SK-N-SH (cell line): ENCODE measurements at regions not wholly inside any gene's neighbourhood (a gene's known extent, or its start where the extent isn't known, plus 50 kb on each side); places are given as distances from the start of the nearest gene placed in this dataset.
"Not testable (repeated sequence)": the region's sequence is repeated elsewhere in the genome, so short reads cannot be mapped to it uniquely, and the experiment has no call there.

Source experiments
- CTCF ChIA-PET: fragments of 300-600, 350-600 bp; formaldehyde crosslinking; extraction: SDS; loops from one replicate; lab custom pipeline; 2021; lab: Yijun Ruan, JAX
- POLR2A ChIA-PET: fragments of 350-600 bp; sonication (Branson Sonifier 250); formaldehyde crosslinking; extraction: SDS; loops from one replicate; lab custom pipeline; 2020; ENCODE audit warnings: antibody characterized with exemption, inconsistent platforms; lab: Yijun Ruan, JAX
- DNase-seq: peaks from one replicate; pipeline ENCODE4 v3.0.0; 2012
- H2AFZ ChIP-seq: fragments of 200-600 bp; sonication (generic); 2 replicates; pipeline ENCODE4 v1.8.1; 2016; ENCODE audit warnings: antibody characterized with exemption, mild to moderate bottlenecking, low read depth
- H3F3A ChIP-seq: fragments of 200-600 bp; sonication (generic); replicated peaks from 2 replicates; pipeline ENCODE3; 2016; ENCODE audit warnings: antibody characterized with exemption, mild to moderate bottlenecking; ENCODE audit not compliant: insufficient read depth
- H3K27ac ChIP-seq, 2 experiments: fragments of 200-500 bp in 1 of 2; fragments of 200-600 bp in 1 of 2; sonication (Bioruptor generic) in 1 of 2; sonication (generic), shearing (Covaris generic) in 1 of 2; 2 replicates each; pipeline versions ENCODE4 v1.5.1 to v1.6.1; 2014 to 2016; ENCODE audit warnings: low read depth in 2 of 2, inconsistent platforms in 1 of 2, low read length in 1 of 2, mild to moderate bottlenecking in 1 of 2, mixed read lengths in 1 of 2
- H3K27me3 ChIP-seq: fragments of 200-600 bp; sonication (generic), shearing (Covaris generic); 2 replicates; pipeline ENCODE4 v1.6.1; 2016; ENCODE audit warnings: mixed run types; ENCODE audit not compliant: insufficient read depth
- H3K36me3 ChIP-seq, 2 experiments: fragments of 200-500 bp in 1 of 2; fragments of 200-600 bp in 1 of 2; sonication (Bioruptor generic) in 1 of 2; sonication (generic) in 1 of 2; replicated peaks in 1 of 2; 2 replicates each; pipeline versions ENCODE3 to v1.5.1; 2014 to 2016; ENCODE audit warnings: low read length in 1 of 2, mild to moderate bottlenecking in 1 of 2; ENCODE audit not compliant: insufficient read depth in 2 of 2, control insufficient read depth in 1 of 2
- H3K4me1 ChIP-seq, 2 experiments: fragments of 200-500 bp in 1 of 2; fragments of 200-600 bp in 1 of 2; sonication (Bioruptor generic) in 1 of 2; sonication (generic), shearing (Covaris generic) in 1 of 2; 2 replicates each; pipeline versions ENCODE4 v1.5.1 to v1.6.1; 2014 to 2016; ENCODE audit warnings: low read depth in 1 of 2, low read length in 1 of 2, mixed run types in 1 of 2; ENCODE audit not compliant: insufficient read depth in 2 of 2, control insufficient read depth in 1 of 2
- H3K4me2 ChIP-seq: fragments of 200-600 bp; sonication (generic), shearing (Covaris generic); 2 replicates; pipeline ENCODE4 v1.6.1; 2017; ENCODE audit warnings: mixed run types
- H3K4me3 ChIP-seq, 2 experiments: fragments of 200-500 bp in 1 of 2; fragments of 200-600 bp in 1 of 2; sonication (Bioruptor generic) in 1 of 2; sonication (generic), shearing (Covaris generic) in 1 of 2; 2 replicates each; pipeline versions ENCODE4 v1.5.1 to v1.8.1; 2014 to 2016; ENCODE audit warnings: low read depth in 2 of 2, inconsistent platforms in 1 of 2, low read length in 1 of 2, mild to moderate bottlenecking in 1 of 2, mixed read lengths in 1 of 2, moderate library complexity in 1 of 2
- H3K79me2 ChIP-seq: fragments of 200-600 bp; sonication (generic); 2 replicates; pipeline ENCODE4 v1.8.1; 2017; ENCODE audit warnings: mild to moderate bottlenecking; ENCODE audit not compliant: insufficient read depth
- H3K9ac ChIP-seq: fragments of 200-600 bp; sonication (generic); 2 replicates; pipeline ENCODE4 v1.6.1; 2017; ENCODE audit warnings: mixed run types
- H3K9me2 ChIP-seq: fragments of 200-600 bp; sonication (generic); 2 replicates; pipeline ENCODE4 v1.6.1; 2017; ENCODE audit warnings: mixed run types
- H3K9me3 ChIP-seq: fragments of 200-600 bp; sonication (generic); 2 replicates; pipeline ENCODE4 v1.6.1; 2017; ENCODE audit warnings: mixed run types, mild to moderate bottlenecking, moderate library complexity
- H4K20me1 ChIP-seq: fragments of 200-600 bp; sonication (generic); 2 replicates; pipeline ENCODE4 v1.6.1; 2017; ENCODE audit warnings: mild to moderate bottlenecking, mixed run types; ENCODE audit not compliant: insufficient read depth
- FOXM1 ChIP-seq: IDR thresholded peaks from 2 replicates; pipeline ENCODE4 v1.4.0; 2012; ENCODE audit warnings: low read depth, mild to moderate bottlenecking
- NFIC ChIP-seq: IDR thresholded peaks from 2 replicates; pipeline ENCODE4 v1.4.0; 2012; ENCODE audit warnings: borderline replicate concordance
- POLR2AphosphoS5 ChIP-seq: IDR thresholded peaks from 2 replicates; pipeline ENCODE4 v1.6.1; 2012; ENCODE audit warnings: low read depth, low read length
- RCOR1 ChIP-seq: fragments of 150-350 bp; IDR thresholded peaks from 2 replicates; pipeline ENCODE4 v1.6.1; 2017; ENCODE audit warnings: antibody characterized with exemption, low read length
- TCF12 ChIP-seq: IDR thresholded peaks from 2 replicates; pipeline ENCODE4 v1.4.0; 2012
- YY1 ChIP-seq: IDR thresholded peaks from 2 replicates; pipeline ENCODE4 v1.4.0; 2012; ENCODE audit warnings: low read depth, mild to moderate bottlenecking
- WGBS: methylation state at CpG from one replicate; pipeline ENCODE4 v1.1.6; 2017; ENCODE audit warnings: low lambda C conversion rate; 5-methylcytosine and 5-hydroxymethylcytosine counted together
- TF ChIP-seq, protein P1 (sequence below): IDR thresholded peaks from 2 replicates; pipeline ENCODE4 v1.4.0; 2012; ENCODE audit warnings: low read depth, borderline replicate concordance
- TF ChIP-seq, protein P2 (sequence below): fragments of 200-600 bp; sonication (generic); IDR thresholded peaks from 2 replicates; pipeline ENCODE4 v1.6.1; 2017; ENCODE audit warnings: antibody characterized with exemption, mild to moderate bottlenecking, moderate library complexity

DNA sequence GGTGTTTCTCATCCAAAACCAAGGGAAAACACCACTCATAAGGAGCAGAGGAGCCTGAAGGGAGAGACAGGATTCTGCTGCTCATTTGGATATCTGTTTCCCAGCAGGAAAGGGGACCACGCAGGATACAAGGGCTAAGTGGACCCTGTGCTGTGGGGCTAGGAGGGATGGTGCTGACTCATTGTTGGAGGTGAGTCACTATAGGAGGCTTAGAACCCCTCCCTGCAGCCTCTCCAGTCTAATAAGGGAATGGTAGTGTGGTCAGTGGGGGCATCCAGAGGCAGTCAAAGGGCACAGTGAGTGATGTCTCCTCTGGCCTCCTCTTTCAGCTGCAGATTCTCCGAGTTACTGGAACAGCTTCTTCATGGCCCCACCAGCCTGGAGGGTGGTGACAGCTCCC lies 442.3 kb downstream of the TUBA3C start:
- Histone ChIP-seq H3K9me2 (no peaks in the 10 kb centered on the region), H3F3A (no peaks in the 10 kb centered on the region), H3K9me3 (no peaks in the 10 kb centered on the region), H3K4me1 (no peaks in the 10 kb centered on the region), H3K4me3 (no peak overlapping the region), H2AFZ (no peak overlapping the region), H3K27me3 (no peaks in the 10 kb centered on the region), H3K36me3 (no peaks in the 10 kb centered on the region), H3K27ac (no peak overlapping the region), H3K9ac (no peak overlapping the region), H4K20me1 (no peaks in the 10 kb centered on the region), H3K4me2 (no peak overlapping the region), H3K79me2 (no peaks in the 10 kb centered on the region)
- ChIA-PET POLR2A (no interaction called here), CTCF (no interaction called here)
- TF ChIP-seq, protein P1, sequence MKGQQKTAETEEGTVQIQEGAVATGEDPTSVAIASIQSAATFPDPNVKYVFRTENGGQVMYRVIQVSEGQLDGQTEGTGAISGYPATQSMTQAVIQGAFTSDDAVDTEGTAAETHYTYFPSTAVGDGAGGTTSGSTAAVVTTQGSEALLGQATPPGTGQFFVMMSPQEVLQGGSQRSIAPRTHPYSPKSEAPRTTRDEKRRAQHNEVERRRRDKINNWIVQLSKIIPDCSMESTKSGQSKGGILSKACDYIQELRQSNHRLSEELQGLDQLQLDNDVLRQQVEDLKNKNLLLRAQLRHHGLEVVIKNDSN, result no peak
- TF ChIP-seq YY1, result no peak
- TF ChIP-seq NFIC, result no peak
- TF ChIP-seq POLR2AphosphoS5, result no peak
- TF ChIP-seq, protein P2, sequence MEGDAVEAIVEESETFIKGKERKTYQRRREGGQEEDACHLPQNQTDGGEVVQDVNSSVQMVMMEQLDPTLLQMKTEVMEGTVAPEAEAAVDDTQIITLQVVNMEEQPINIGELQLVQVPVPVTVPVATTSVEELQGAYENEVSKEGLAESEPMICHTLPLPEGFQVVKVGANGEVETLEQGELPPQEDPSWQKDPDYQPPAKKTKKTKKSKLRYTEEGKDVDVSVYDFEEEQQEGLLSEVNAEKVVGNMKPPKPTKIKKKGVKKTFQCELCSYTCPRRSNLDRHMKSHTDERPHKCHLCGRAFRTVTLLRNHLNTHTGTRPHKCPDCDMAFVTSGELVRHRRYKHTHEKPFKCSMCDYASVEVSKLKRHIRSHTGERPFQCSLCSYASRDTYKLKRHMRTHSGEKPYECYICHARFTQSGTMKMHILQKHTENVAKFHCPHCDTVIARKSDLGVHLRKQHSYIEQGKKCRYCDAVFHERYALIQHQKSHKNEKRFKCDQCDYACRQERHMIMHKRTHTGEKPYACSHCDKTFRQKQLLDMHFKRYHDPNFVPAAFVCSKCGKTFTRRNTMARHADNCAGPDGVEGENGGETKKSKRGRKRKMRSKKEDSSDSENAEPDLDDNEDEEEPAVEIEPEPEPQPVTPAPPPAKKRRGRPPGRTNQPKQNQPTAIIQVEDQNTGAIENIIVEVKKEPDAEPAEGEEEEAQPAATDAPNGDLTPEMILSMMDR, result no peak
- TF ChIP-seq TCF12, result no peak
- TF ChIP-seq FOXM1, result no peak
- TF ChIP-seq RCOR1, result no peak
- WGBS, result 0% methylated on average over 1 of the region's 2 CpGs
- DNase-seq, result no peak

DNA sequence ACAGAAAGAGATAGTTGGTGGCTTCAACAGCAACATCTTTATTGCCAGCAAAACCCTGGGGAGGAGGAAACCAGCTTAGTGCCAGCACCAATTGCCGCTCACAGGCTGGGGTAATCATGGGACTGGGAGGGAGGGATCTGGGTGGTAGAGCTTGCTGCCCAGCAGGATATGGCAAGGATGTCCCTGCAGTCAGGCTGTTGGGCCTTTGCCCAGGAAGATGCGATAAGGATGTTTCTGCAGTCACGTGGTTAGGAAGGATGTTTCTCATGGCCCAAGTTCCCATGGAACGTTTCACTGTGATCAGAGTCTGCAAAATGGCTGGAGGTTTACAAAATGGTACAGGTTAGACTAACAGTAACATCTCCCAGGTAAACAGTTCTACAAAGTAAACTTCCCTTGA lies 443.5 kb downstream of the TUBA3C start:
- H2AFZ ChIP-seq, H3K4me1 ChIP-seq, H4K20me1 ChIP-seq, POLR2A ChIA-PET, H3K9me2 ChIP-seq, H3K36me3 ChIP-seq, H3K4me3 ChIP-seq, H3K9ac ChIP-seq, H3F3A ChIP-seq, CTCF ChIA-PET, H3K27ac ChIP-seq, DNase-seq, H3K4me2 ChIP-seq, H3K27me3 ChIP-seq, H3K79me2 ChIP-seq, H3K9me3 ChIP-seq: not testable (repeated sequence)
- 0% methylated on average over 2 of the region's 4 CpGs for WGBS

DNA sequence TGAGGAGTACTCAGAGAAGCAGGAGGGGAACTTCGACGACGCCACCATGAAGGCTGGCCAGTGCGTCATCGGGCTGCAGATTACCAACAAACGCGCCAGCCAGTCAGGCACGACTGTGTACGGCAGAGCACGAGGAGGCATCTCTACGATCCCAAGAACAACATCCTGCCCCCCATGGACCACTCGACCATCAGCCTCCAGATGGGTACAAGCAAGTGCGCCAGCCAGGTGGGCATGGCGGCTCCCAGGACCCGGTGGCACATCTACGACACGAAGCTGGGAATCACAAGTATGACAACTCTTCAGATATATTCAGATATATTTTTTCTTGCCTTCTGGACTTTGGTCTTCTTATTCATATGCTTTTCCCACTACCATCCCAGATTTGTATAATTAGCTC lies 454.5 kb downstream of the TUBA3C start:
- H3K79me2 ChIP-seq, H3F3A ChIP-seq, H2AFZ ChIP-seq, H3K9me2 ChIP-seq, H3K36me3 ChIP-seq, H3K4me1 ChIP-seq, H3K4me2 ChIP-seq, H3K4me3 ChIP-seq, H3K9me3 ChIP-seq, H3K27ac ChIP-seq, H3K27me3 ChIP-seq, H4K20me1 ChIP-seq, CTCF ChIA-PET, DNase-seq, POLR2A ChIA-PET, H3K9ac ChIP-seq: not testable (repeated sequence)
- 17% methylated on average over 6 of the region's 17 CpGs for WGBS

DNA sequence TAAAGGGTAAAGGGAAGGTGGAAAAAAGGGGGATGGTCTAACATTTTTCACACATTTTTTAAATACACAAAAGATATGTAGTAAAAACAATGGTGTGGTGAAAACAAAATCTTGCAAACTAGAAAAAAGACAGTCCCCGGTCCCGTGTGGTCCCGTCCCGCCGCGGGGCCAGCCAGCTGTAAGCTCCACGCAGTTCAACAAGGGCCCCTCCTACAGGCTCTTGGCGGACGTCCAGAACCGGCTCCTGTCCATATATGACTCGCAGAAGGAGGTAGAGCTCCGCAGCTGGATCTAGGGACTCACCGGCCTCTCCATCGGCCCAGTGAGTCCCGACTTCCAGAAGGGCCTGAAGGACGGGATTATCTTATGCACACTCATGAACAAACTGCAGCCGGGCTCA lies 455.1 kb downstream of the TUBA3C start:
- H3K4me2 ChIP-seq, H4K20me1 ChIP-seq, H3K4me3 ChIP-seq, DNase-seq, H3K4me1 ChIP-seq, H3K9me3 ChIP-seq, H3F3A ChIP-seq, CTCF ChIA-PET, H3K27ac ChIP-seq, H3K36me3 ChIP-seq, H2AFZ ChIP-seq, H3K27me3 ChIP-seq, H3K9me2 ChIP-seq, POLR2A ChIA-PET, H3K79me2 ChIP-seq, H3K9ac ChIP-seq: not testable (repeated sequence)
- 5% methylated on average over 6 of the region's 17 CpGs for WGBS

DNA sequence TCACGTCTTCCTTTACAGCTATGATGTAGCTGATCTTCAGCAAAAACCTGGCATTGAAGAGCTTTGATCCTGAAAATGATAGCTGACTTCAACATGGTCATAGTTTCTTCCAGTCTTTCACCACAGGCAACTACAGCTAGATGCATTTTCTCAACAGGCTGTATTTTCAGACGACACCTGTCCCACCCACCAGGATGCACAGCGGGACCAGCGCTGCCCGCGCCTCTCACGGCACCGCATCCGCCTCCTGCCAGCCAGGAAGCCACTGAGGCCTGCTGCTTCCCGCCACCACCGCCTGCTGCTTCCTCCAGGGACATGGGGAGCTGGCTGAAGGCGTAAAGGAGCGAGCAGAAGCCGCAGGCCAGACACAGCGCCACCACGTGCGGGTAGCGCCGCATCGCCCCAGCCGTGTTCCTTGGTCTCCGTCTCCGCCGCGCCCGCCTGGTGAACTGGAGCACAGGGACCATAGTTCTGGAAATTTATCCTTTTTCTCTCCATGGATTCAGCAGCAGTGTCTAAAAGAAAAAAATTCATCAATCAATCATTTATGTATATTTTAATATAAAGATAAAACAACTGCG lies 456.3 kb downstream of the TUBA3C start:
- H3K27me3 ChIP-seq, H3K9me3 ChIP-seq, H3K9me2 ChIP-seq, DNase-seq, H3K79me2 ChIP-seq, H3K4me2 ChIP-seq, H4K20me1 ChIP-seq, H3K36me3 ChIP-seq, H3K27ac ChIP-seq, CTCF ChIA-PET, H3F3A ChIP-seq, H3K4me3 ChIP-seq, POLR2A ChIA-PET, H3K9ac ChIP-seq, H3K4me1 ChIP-seq, H2AFZ ChIP-seq: not testable (repeated sequence)
- 34% methylated on average over 8 of the region's 27 CpGs for WGBS
